K562 (cell line): ENCODE measurements at regions not wholly inside any gene's neighbourhood (a gene's known extent, or its start where the extent isn't known, plus 50 kb on each side); places are given as distances from the start of the nearest gene placed in this dataset.

Source experiments
- NCOR1 ChIP-seq: fragments of 450-650 bp; IDR thresholded peaks from 2 replicates; pipeline ENCODE4 v1.6.1; 2016; ENCODE audit warnings: mild to moderate bottlenecking, moderate library complexity
- POLR2A ChIP-seq: fragments of 450-650 bp; conservative IDR thresholded peaks from 2 replicates; pipeline ENCODE4 v1.6.1; 2016
- TF ChIP-seq, protein P1 (sequence below), 3 experiments: IDR thresholded peaks in 2 of 3; conservative IDR thresholded peaks in 1 of 3; 2 replicates each; pipeline ENCODE4 v1.5.1; 2011 to 2012; ENCODE audit warnings: low read length in 3 of 3, mild to moderate bottlenecking in 3 of 3, control low read depth in 2 of 3, improper control_type of control experiment in 1 of 3, inconsistent platforms in 1 of 3, low read depth in 1 of 3, mixed read lengths in 1 of 3, moderate library complexity in 1 of 3; ENCODE audit not compliant: insufficient read depth in 2 of 3
- TF ChIP-seq, protein P2 (sequence below), 2 experiments: fragments of 450-650 bp; formaldehyde crosslinking in 1 of 2; IDR thresholded peaks; 2 replicates each; pipeline versions ENCODE4 v1.4.0 to v1.6.1; 2014 to 2020; ENCODE audit warnings: mild to moderate bottlenecking in 2 of 2, borderline replicate concordance in 1 of 2, low read depth in 1 of 2

DNA sequence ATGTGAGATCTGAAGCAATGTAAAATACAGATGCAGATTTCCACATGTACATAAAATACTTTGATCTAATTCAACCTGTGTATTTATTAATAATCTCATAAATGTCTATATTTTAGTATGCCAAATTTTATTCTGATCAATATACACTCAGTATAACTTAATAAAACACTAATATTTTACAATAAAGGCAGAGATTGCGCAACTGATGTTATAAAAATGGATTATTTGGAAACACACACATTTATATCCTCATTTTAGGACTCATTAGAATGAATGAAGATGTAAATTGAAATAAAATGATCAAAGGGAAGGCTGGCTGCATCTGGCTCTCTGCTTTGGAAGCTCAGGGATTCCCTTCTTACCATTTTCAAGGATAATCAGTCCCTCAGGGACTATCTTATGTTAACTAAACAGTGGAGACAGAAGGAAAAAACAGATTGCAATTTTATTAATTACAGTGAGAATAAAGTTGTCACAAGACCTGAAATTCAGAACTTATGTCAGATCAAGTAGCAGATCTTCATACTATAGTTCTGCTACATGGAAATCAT lies 900.9 kb upstream of the EPHA5 start:
- no peak for TF ChIP-seq POLR2A
- TF ChIP-seq, protein P1, sequence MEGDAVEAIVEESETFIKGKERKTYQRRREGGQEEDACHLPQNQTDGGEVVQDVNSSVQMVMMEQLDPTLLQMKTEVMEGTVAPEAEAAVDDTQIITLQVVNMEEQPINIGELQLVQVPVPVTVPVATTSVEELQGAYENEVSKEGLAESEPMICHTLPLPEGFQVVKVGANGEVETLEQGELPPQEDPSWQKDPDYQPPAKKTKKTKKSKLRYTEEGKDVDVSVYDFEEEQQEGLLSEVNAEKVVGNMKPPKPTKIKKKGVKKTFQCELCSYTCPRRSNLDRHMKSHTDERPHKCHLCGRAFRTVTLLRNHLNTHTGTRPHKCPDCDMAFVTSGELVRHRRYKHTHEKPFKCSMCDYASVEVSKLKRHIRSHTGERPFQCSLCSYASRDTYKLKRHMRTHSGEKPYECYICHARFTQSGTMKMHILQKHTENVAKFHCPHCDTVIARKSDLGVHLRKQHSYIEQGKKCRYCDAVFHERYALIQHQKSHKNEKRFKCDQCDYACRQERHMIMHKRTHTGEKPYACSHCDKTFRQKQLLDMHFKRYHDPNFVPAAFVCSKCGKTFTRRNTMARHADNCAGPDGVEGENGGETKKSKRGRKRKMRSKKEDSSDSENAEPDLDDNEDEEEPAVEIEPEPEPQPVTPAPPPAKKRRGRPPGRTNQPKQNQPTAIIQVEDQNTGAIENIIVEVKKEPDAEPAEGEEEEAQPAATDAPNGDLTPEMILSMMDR (IDR thresholded peaks at IDR 0.05 in 2 of 3, conservative IDR thresholded peaks at IDR 0.05 in 1 of 3; ENCODE audit: insufficient read depth in 2 of 3, low read depth in 1 of 3, low read length in 3 of 3) = no peak
- TF ChIP-seq, protein P2, sequence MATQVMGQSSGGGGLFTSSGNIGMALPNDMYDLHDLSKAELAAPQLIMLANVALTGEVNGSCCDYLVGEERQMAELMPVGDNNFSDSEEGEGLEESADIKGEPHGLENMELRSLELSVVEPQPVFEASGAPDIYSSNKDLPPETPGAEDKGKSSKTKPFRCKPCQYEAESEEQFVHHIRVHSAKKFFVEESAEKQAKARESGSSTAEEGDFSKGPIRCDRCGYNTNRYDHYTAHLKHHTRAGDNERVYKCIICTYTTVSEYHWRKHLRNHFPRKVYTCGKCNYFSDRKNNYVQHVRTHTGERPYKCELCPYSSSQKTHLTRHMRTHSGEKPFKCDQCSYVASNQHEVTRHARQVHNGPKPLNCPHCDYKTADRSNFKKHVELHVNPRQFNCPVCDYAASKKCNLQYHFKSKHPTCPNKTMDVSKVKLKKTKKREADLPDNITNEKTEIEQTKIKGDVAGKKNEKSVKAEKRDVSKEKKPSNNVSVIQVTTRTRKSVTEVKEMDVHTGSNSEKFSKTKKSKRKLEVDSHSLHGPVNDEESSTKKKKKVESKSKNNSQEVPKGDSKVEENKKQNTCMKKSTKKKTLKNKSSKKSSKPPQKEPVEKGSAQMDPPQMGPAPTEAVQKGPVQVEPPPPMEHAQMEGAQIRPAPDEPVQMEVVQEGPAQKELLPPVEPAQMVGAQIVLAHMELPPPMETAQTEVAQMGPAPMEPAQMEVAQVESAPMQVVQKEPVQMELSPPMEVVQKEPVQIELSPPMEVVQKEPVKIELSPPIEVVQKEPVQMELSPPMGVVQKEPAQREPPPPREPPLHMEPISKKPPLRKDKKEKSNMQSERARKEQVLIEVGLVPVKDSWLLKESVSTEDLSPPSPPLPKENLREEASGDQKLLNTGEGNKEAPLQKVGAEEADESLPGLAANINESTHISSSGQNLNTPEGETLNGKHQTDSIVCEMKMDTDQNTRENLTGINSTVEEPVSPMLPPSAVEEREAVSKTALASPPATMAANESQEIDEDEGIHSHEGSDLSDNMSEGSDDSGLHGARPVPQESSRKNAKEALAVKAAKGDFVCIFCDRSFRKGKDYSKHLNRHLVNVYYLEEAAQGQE (IDR thresholded peaks at IDR 0.05; ENCODE audit: borderline replicate concordance) = no peak
- TF ChIP-seq, protein P2 (CRISPR knock-in tag; IDR thresholded peaks at IDR 0.05; ENCODE audit: low read depth) = no peak
- no peak for TF ChIP-seq NCOR1
